Cardiac septum (tissue), 1 donor: ENCODE measurements at regions not wholly inside any gene's neighbourhood (a gene's known extent, or its start where the extent isn't known, plus 50 kb on each side); places are given as distances from the start of the nearest gene placed in this dataset.
A peak's percentile ranks its signal among the peaks of the same experiment; 100 is the strongest.

ENCODE experiments used
- DNase-seq: peaks from one replicate; pipeline ENCODE4 v3.0.0-alpha.2; 2020; ENCODE audit warnings: low spot score
- intact Hi-C: fragments of 100-400 bp; cut with DNase I; formaldehyde crosslinking; loops from one replicate; pipeline ENCODE4 v1.14.0; 2022
- donor health status: DM: no; HTN: no; CAD: no.

- intact Hi-C loops: loop anchor here (5.0 kb wide), 1 partner anchor 32 kb away; no protein-coding TSS in a partner anchor
- DNase-seq: no peak
Observed at GRCh38 chr13:26949701-26950502, 189.3 kb upstream of the GPR12 start.

GRCh38 chr13:26948353-26948752, 187.8 kb upstream of the GPR12 start:
- no peak for DNase-seq
- intact Hi-C loops: loop anchor here (5.0 kb wide), 1 partner anchor 34 kb away; no protein-coding TSS in a partner anchor

DNA sequence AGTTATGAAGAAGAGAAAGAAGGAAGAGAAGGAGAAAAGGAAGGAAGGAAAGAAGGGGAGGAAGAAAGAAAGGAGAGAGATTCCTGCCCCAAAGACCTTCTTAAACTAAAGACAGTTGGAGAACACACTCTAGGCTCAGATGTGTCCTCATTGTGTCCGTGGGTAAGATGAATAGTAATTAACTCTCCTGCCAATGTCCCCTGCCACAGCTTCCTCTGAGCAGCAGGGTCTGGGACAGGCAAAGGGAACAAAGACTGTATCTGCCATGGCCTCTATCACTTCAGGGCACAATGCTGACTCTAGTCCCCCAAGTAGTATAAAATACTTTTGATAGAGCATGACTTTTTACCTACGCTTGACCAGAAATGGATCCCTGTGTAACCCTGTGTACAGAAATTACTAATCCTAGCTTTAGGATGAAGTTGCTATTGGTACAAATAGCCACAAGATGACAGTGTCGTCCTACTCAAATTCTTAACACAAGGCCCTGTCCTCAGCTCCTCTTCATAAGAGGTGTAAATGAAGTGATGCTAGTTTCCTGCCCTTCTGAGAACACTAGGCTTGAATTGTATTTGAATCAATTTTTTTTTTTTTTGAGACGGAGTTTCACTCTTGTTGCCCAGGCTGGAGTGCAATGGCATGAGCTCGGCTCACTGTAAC, 186.2 kb upstream of the GPR12 start:
- DNase-seq: no peak
- intact Hi-C loops: loop anchor here (2.0 to 5.0 kb wide), 2 partner anchors 35 to 412 kb away; no protein-coding TSS in a partner anchor

DNA sequence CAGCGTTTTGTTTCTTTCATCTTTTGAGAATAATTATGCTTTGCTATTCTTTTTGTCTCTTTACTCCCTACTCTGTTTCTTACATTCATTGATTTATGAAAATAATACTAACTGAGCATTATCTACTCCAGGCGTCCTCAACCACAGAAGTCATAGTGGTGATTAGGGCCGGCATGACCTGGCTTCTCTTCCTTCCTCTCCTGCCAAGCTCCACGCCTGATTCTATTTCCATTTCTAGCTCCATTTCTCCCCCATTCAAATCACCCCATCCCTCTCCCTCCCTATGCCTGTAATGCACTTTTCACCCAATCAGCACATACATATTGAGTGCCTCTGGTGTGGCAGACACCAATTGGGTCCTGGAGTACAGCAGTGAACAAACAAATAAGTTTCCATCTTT, 183.2 kb upstream of the GPR12 start:
- no peak for DNase-seq
- intact Hi-C loops: no loop called here

- DNase-seq: no peak
- intact Hi-C loops: no loop called here
Observed at GRCh38 chr13:26942184-26942583, 181.6 kb upstream of the GPR12 start.

- no peak for DNase-seq
- intact Hi-C loops: no loop called here
Observed at GRCh38 chr13:26941345-26942174, 181.0 kb upstream of the GPR12 start.

- intact Hi-C loops: no loop called here
- DNase-seq: peak; percentile 31
Observed at GRCh38 chr13:26934096-26934495, 173.5 kb upstream of the GPR12 start.

- DNase-seq: no peak
- intact Hi-C loops: no loop called here
Observed at GRCh38 chr13:26932465-26932864, 171.9 kb upstream of the GPR12 start.

DNA sequence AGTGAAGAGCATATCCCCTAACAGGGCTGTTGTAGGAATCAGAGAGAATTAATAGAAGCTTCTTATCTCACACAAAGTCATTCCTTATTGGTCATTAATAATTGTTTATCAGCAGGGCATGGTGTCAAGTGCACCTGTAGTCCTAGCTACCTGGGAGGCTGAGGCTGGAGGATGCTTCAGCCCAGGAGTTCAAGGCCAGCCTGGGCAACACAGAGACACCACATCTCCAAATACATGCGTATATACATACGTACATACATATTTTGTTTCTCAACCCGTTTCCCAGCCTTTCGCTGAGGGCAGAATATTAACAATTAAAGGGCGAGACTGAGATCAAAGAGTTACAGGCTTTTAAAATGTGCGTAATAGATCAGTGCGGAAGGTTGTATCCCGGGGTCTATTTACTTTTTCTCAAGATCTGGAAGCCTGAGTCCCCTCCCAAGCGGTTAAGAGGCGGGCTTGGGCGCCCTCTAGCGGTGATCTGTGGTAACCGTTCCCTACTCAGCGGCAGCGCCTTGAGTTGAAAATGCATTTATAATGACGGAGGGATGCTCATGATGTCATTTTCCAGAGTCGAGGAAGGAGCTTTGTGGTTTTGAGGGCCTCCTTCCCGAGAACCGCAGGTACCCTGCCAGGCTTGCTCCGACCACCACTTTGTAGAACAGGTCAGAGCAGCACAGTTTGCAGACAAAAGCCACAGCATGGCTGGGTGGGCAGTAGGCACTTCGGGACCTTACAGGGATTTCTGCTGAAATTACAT, 169.6 kb upstream of the GPR12 start:
- intact Hi-C loops: loop anchor here (2.0 kb wide), 1 partner anchor 223 kb away; no protein-coding TSS in a partner anchor

DNA sequence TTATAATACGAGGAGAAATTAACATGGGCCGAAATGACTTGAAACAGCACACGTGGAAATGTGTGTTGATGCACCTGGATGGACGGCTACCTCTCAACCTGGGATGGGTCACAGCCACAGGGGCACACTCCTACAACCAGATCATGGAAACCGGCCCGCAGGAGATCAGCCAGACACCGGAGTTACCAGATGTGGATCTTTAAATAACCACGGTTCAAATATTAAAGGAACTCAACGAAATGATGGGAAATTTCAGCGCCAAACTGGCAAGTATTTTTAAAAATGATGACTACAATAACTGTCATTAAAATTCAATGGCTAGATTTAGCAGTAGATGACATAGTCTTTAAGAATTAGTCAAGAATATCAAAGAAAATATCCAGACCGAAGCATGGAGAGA, 166.9 kb upstream of the GPR12 start:
- intact Hi-C loops: no loop called here
- DNase-seq: no peak

More for the DNA sequence above, 169.6 kb upstream of the GPR12 start:
- no peak for DNase-seq

GRCh38 chr13:26926371-26926770, 165.8 kb upstream of the GPR12 start:
- no peak for DNase-seq
- intact Hi-C loops: no loop called here

DNA sequence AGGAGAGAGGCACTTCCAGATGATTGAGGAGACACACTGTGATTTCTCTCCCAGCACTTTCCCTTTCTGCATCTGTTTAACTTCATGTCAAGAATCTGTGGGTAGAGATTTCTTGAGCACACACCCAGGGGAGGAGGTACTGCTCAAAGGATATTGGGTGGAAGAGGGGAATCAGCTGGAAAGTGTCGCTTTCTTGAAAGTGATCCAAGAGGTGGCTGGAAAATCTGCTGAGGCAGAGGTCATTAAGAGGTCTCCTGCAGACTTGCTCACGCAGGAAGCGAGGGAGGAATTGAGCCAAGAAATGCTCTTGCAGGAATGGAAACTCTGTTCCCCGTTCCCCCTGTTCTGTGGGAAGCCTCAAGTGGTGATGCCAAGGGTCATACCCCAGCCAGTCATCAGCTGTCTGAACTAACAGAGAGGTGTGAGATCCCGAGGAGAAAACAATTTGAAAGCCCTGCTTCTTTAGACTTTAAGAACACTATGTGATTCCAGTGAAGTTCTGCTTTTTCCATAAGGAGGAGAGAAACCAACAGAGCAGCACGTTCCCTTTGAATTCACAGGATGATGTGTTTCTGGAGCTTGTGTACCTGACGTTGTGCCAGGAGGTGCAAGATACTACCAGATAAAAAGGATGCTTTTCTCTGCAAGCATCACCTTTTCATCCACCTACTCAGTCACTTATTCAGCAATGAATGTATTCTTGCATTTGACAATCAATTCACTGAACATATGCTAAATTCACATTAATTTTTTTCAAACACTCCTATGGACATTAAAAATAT, 163.4 kb upstream of the GPR12 start:
- intact Hi-C loops: no loop called here
- no peak for DNase-seq

DNA sequence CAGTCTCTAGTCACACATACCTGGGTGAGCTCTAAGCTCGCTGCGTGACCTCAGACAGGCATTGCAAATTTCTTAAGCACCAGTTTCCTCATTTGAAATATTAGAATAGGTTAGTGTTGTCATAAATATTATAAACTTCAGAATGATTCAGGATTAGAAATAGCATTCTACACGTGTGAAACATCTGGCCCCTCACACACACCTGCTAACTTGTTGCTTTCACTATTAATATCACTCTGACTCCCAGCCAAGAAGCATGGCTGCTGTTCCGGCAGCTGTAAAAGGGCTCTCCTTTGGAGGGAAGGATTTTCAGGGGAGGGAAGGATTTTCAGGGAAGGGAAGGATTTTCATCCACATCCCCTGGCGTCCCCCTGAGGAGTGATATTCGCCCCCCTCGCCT, 161.3 kb upstream of the GPR12 start:
- no peak for DNase-seq
- intact Hi-C loops: no loop called here

DNA sequence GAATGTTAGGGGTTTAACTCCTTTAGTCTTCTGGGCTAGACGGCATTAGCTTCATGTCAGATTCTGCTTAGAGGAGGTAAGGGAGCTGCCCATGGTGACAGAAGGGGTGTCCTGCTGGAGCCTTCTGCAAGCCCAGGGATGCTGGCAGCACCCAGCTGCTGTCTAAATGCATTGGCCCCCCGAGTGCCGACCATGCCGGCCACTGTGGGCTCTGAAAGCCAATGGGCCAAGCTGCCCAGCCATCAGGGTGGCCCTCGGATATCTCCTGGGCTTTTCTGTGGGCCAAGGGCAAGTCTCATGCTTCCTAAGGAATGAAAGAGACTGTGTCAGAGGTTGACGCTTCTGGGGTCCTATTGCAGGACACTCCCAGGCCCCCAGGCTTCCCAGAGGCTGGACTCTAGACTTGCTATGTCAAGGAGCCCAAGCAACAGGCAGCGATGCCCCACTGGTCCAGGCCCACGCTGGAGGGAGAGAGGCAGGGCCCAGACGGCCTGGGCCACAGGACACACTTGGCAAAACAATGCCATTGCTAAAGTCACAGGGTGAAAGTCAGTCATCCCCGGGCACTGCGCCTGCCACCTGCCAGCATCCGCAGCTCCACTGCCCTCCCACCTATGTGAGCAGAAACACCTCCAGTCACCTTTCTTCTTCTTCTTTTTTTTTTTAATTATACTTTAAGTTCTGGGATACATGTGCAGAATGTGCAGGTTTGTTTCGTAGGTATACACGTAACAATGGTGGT, 160.2 kb upstream of the GPR12 start:
- DNase-seq: no peak

DNA sequence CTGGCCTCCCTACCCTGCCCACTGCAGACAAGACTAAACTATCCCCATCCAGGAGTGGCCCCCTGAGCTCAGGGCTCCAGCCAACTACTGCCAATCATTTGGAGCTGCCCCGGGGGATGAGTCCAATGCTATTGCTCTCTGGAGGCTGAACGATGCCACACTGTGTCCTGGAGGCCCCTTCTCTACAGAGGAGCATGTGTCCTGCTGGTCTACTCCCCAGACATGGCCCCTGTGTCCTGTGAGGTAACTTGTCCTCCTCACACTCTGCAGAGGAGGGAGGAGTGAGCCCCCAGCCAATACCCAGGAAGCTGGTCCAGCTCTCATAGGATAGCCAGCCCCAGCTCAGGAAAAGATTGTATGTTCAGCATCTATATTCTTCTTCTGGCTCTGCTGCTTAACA, 159.1 kb upstream of the GPR12 start:
- intact Hi-C loops: no loop called here

More for the DNA sequence above, 160.2 kb upstream of the GPR12 start:
- intact Hi-C loops: no loop called here

GRCh38 chr13:26919311-26919710, 158.7 kb upstream of the GPR12 start:
- peak; percentile 14 for DNase-seq
- intact Hi-C loops: no loop called here

More for the DNA sequence above, 159.1 kb upstream of the GPR12 start:
- DNase-seq: no peak

- intact Hi-C loops: no loop called here
- no peak for DNase-seq
Observed at GRCh38 chr13:26914624-26915023, 154.0 kb upstream of the GPR12 start.

DNA sequence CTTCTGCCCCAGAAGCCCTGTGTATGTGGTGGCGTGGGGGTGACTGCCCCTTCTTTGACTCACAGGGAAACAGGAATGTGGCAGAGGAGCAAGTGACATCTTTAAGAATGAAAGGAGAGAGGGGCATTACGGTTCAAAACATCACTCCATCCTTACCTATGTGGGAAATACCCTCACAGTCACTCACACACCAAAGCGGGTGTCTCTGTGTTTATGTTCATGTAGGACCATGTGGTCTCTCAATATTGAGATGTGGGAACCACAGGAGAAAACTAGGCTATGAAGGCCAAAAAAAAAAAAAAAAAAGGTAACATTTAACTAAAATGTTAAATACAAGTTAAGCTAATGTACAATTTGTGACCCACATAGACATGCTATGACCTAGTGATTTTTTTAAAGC, 153.6 kb upstream of the GPR12 start:
- intact Hi-C loops: no loop called here
- DNase-seq: no peak
